Choroid plexus epithelial cell (primary cell): ENCODE measurements at regions not wholly inside any gene's neighbourhood (a gene's known extent, or its start where the extent isn't known, plus 50 kb on each side); places are given as distances from the start of the nearest gene placed in this dataset.
"Not testable (repeated sequence)": the region's sequence is repeated elsewhere in the genome, so short reads cannot be mapped to it uniquely, and the experiment has no call there.

Source experiments
- DNase-seq: peaks from one replicate; pipeline ENCODE4 v3.0.0-alpha.2; 2010; ENCODE audit warnings: low read depth
- H3K4me3 ChIP-seq: 2 replicates; pipeline ENCODE4 v1.5.1; 2011; ENCODE audit warnings: low read depth, mild to moderate bottlenecking, control low read depth, low read length, moderate library complexity
- TF ChIP-seq, protein P1 (sequence below): conservative IDR thresholded peaks from 2 replicates; pipeline ENCODE4 v1.5.1; 2011; ENCODE audit warnings: low read depth, mild to moderate bottlenecking, control low read depth, inconsistent platforms, low read length, moderate library complexity

DNA sequence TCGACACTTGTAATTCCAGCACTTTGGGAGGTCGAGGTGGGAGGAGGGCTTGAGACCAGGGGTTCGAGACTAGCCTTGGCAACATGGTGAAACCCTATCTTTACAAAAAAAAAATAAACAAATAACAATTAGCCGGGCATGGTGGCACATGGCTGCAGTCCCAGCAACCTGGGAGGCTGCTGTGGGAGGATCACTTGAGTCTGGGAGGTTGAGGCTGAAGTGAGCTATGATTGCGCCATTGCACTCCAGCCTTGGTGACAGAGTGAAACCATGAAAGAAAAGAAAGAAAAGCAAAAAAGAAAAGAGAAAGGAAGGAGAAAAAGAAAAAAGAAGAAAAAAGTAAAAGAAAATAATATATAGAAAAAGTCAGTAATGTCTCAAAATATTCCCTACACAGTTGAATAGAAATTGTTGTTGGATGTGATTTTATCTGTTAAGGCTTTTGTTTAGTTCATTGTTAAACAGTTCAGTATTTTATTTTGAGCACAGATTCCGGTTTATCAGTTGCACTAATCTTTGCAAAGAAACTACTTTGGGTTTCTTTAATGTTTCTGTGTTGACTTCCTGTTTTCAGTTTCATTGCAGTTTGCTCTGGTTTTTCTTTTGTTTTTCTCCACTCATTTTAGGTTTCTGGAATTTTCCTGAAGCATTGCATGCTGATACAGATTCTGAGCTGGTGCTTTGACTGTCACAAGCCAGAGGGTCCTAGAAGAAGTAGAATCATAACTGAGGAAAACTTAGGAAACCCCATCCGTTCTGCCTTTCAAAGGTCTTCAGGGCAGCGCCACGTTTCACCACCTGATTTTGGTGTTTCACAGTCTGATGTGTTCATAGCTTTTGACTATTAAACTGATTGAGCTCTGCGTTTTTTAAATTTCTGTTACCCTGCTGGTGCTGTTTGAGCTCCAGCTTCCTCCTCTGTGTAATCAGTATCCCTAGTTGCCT is 378.6 kb upstream of the AMELY start:
- H3K4me3 ChIP-seq = no peak overlapping the region
- TF ChIP-seq, protein P1, sequence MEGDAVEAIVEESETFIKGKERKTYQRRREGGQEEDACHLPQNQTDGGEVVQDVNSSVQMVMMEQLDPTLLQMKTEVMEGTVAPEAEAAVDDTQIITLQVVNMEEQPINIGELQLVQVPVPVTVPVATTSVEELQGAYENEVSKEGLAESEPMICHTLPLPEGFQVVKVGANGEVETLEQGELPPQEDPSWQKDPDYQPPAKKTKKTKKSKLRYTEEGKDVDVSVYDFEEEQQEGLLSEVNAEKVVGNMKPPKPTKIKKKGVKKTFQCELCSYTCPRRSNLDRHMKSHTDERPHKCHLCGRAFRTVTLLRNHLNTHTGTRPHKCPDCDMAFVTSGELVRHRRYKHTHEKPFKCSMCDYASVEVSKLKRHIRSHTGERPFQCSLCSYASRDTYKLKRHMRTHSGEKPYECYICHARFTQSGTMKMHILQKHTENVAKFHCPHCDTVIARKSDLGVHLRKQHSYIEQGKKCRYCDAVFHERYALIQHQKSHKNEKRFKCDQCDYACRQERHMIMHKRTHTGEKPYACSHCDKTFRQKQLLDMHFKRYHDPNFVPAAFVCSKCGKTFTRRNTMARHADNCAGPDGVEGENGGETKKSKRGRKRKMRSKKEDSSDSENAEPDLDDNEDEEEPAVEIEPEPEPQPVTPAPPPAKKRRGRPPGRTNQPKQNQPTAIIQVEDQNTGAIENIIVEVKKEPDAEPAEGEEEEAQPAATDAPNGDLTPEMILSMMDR = no peak
- DNase-seq = no peak

- no peak for DNase-seq
- H3K4me3 ChIP-seq = no peak overlapping the region
- TF ChIP-seq, protein P1 = no peak
These were observed 377.1 kb upstream of the AMELY start for GRCh38 chrY:7288611-7289010.

GRCh38 chrY:7287963-7288362 is 376.4 kb upstream of the AMELY start:
- not testable (repeated sequence) for DNase-seq, H3K4me3 ChIP-seq

DNA sequence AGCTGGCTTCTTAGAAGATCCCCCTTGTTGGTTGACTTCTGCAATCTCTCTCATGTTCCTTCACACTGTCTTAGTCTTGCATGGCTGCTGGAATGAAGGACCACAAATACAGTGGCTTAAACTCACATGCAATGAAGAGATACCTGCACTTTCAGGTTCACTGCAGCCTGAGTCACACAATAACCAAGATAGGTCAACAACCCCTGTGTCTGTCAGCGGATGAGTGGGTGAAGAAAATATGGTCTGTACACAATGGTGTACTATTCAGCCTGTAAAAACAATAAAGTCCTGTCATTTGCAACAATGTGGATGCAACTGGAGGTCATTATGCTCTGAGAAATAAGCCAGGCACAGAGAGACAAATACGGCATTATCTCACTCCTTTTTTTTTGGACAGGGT is 373.8 kb upstream of the AMELY start:
- DNase-seq = no peak
- TF ChIP-seq, protein P1 = no peak
- H3K4me3 ChIP-seq = no peak overlapping the region

GRCh38 chrY:7283001-7283400 is 371.4 kb upstream of the AMELY start:
- TF ChIP-seq, protein P1 = no peak
- DNase-seq = peak; percentile 22
- H3K4me3 ChIP-seq = no peak overlapping the region

DNA sequence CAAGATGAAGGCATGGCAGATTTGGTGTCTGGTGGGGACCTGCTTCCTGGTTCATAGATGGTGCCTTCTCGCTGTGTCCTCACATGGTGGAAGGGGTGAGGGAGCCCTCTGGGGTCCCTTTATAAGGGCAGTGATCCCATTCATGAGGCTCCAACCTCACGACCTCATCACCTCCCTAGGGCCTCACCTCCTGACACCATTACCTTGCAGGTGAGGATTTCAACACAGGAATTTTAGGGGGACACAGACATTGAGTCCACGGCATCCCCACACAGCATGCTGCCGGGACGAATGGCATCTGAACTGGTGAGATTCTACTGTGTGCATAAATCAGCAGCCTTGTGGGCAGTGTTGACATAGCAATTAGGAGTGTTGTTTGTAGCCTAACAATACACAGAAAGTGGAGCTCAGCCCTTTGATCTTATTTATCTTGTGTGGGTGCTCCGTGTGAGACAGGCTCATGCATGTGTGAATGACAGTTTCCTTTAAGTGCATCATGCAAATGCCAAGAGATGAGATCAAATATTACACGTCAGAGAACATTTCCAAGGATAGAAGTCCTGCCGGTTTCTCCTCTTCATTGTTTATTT is 368.7 kb upstream of the AMELY start:
- not testable (repeated sequence) for H3K4me3 ChIP-seq, DNase-seq

DNA sequence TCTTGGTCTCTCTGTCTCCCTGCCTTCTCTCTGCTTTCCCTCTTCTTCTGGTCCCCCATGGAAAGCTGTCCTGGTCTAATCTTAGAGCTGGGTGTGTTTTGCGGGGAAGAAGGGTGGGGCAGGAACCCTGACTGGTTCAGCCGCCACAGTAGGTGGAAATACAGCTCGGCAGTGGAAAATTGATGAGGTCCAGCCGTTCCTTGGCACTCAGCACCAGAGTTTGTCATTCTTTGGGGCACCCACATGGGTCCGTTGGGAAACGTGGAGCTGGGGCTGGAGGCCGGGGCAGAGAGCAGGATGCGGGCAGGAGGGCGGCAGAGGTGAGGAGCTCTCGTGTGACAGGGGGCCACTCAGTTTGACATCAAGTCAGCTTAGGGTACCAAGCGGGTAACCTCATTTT is 364.2 kb upstream of the AMELY start:
- TF ChIP-seq, protein P1 = no peak
- peak overlapping the region; percentile 67 for H3K4me3 ChIP-seq

DNA sequence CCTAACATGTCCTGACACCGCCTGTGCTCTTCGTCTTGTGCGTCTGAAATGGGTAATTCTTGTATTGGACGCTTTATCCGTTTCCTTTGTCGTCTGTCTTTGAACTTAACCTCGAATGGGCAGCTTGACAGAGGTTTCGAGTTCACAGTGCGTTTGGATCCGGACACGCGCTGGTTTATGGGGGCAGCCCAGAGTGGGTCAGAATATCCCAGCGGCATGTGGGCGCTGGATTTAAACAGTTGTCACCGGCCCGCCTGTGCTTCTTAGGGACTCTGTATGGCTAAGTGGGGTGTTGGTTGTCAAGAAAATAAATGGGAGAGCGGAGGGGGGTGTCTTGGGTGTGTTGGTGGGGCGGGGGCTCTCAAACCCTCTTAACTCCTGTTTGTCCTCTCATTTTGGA is 363.5 kb upstream of the AMELY start:
- TF ChIP-seq, protein P1 = no peak
- H3K4me3 ChIP-seq = peak overlapping the region; percentile 67
- DNase-seq = no peak

More for the DNA sequence above, 364.2 kb upstream of the AMELY start:
- no peak for DNase-seq
